Sigmoid colon (tissue), 6 donors: ENCODE measurements at regions not wholly inside any gene's neighbourhood (a gene's known extent, or its start where the extent isn't known, plus 50 kb on each side); places are given as distances from the start of the nearest gene placed in this dataset.
"Not testable (repeated sequence)": the region's sequence is repeated elsewhere in the genome, so short reads cannot be mapped to it uniquely, and the experiment has no call there.

Experiments
- DNase-seq: peaks from one replicate; pipeline ENCODE4 v3.0.0-alpha.2; 2019
- H3K27ac ChIP-seq, 4 donors: fragments of 200-600 bp; sonication (generic); one replicate each; pipeline ENCODE4 v1.5.1; 2016 to 2019; ENCODE audit warnings: mild to moderate bottlenecking in 1 of 4
- H3K27me3 ChIP-seq, 3 donors: fragments of 200-600 bp; sonication (generic); one replicate each; pipeline ENCODE4 v1.5.1; 2019; ENCODE audit warnings: mild to moderate bottlenecking in 1 of 3
- H3K36me3 ChIP-seq, 4 donors: fragments of 200-600 bp; sonication (generic); one replicate each; pipeline ENCODE4 v1.5.1; 2016 to 2019
- H3K4me1 ChIP-seq, 4 donors: fragments of 200-600 bp; sonication (generic); one replicate each; pipeline ENCODE4 v1.5.1; 2017 to 2019
- H3K4me3 ChIP-seq, 4 donors: fragments of 200-600 bp; sonication (generic); one replicate each; pipeline ENCODE4 v1.5.1; 2017 to 2019; ENCODE audit warnings: mild to moderate bottlenecking in 2 of 4, moderate library complexity in 1 of 4
- H3K9me3 ChIP-seq, 4 donors: fragments of 200-600 bp in 3 of 4; sonication (generic) in 3 of 4; one replicate each; pipeline versions ENCODE4 v1.5.1 to v1.6.1; 2013 to 2019
- CTCF ChIP-seq, 4 experiments: fragments of 450-650 bp in 3 of 4; fragments of 200-600 bp in 1 of 4; IDR thresholded peaks; one replicate each; pipeline ENCODE4 v1.5.1; 2016 to 2019; ENCODE audit warnings: antibody characterized with exemption in 4 of 4, mild to moderate bottlenecking in 3 of 4, moderate library complexity in 2 of 4
- EP300 ChIP-seq, 4 donors: sonication (generic); formaldehyde crosslinking; IDR thresholded peaks; one replicate each; pipeline ENCODE4 v1.6.1; 2017; ENCODE audit warnings: antibody characterized with exemption in 4 of 4
- POLR2A ChIP-seq, 2 donors: fragments of 450-650 bp; IDR thresholded peaks; one replicate each; pipeline ENCODE4 v1.6.1; 2016; ENCODE audit warnings: antibody characterized with exemption in 2 of 2, mild to moderate bottlenecking in 2 of 2, moderate library complexity in 2 of 2
- POLR2AphosphoS5 ChIP-seq, 4 donors: sonication (generic); formaldehyde crosslinking; IDR thresholded peaks; one replicate each; pipeline ENCODE4 v1.6.1; 2017; ENCODE audit warnings: antibody characterized with exemption in 4 of 4
- WGBS, 2 donors: extraction: QIAGEN DNeasy Blood & Tissue Kit; methylation state at CpG; one replicate each; pipeline ENCODE4 v1.1.7; 2013; 5-methylcytosine and 5-hydroxymethylcytosine counted together
- intact Hi-C: fragments of 100-400 bp; cut with DNase I; formaldehyde crosslinking; loops from one replicate; pipeline ENCODE4 v1.15.1; 2023
- donor health status: healthy with polysubstance abuse.
- donor health status: healthy.

GRCh38 chr12:115375186-115375991, 691.4 kb upstream of the TBX3 start:
- H3K4me3 ChIP-seq: no peak overlapping the region
- 44 to 49% methylated on average over 12 of the region's 12 CpGs for WGBS, 2 donors
- DNase-seq: no peak
- H3K36me3 ChIP-seq: no peaks in the 10 kb centered on the region
- TF ChIP-seq CTCF (IDR thresholded peaks at IDR 0.05) (no peak), EP300 (IDR thresholded peaks at IDR 0.05) (no peak), POLR2A (IDR thresholded peaks at IDR 0.05) (no peak), POLR2AphosphoS5 (IDR thresholded peaks at IDR 0.05) (no peak)
- no peak overlapping the region for H3K27ac ChIP-seq
- H3K9me3 ChIP-seq: no peaks in the 10 kb centered on the region
- no peaks in the 10 kb centered on the region for H3K4me1 ChIP-seq
- intact Hi-C loops: no loop called here
- H3K27me3 ChIP-seq: no peaks in the 10 kb centered on the region

- no peak overlapping the region for H3K27ac ChIP-seq
- H3K27me3 ChIP-seq: no peaks in the 10 kb centered on the region
- DNase-seq: no peak
- no peaks in the 10 kb centered on the region for H3K9me3 ChIP-seq
- H3K4me3 ChIP-seq: no peak overlapping the region
- intact Hi-C loops: no loop called here
- WGBS, 2 donors: 88 to 92% methylated on average over 4 of the region's 4 CpGs
- no peaks in the 10 kb centered on the region for H3K36me3 ChIP-seq
- no peaks in the 10 kb centered on the region for H3K4me1 ChIP-seq
- TF ChIP-seq EP300 (IDR thresholded peaks at IDR 0.05) (no peak), POLR2A (IDR thresholded peaks at IDR 0.05) (no peak), POLR2AphosphoS5 (IDR thresholded peaks at IDR 0.05) (no peak), CTCF (IDR thresholded peaks at IDR 0.05) (no peak)
Measured at GRCh38 chr12:115374480-115375185, 690.7 kb upstream of the TBX3 start.

- H3K4me1 ChIP-seq: no peaks in the 10 kb centered on the region
- H3K27ac ChIP-seq: no peak overlapping the region
- H3K9me3 ChIP-seq: no peaks in the 10 kb centered on the region
- 92 to 98% methylated on average over 4 of the region's 4 CpGs for WGBS, 2 donors
- H3K36me3 ChIP-seq: no peaks in the 10 kb centered on the region
- no peak for DNase-seq
- H3K4me3 ChIP-seq: no peak overlapping the region
- TF ChIP-seq POLR2A (IDR thresholded peaks at IDR 0.05): no peak
- intact Hi-C loops: no loop called here
- H3K27me3 ChIP-seq: no peaks in the 10 kb centered on the region
Measured at GRCh38 chr12:115371711-115372110, 687.7 kb upstream of the TBX3 start.

GRCh38 chr12:115370650-115371049, 686.7 kb upstream of the TBX3 start:
- H3K36me3 ChIP-seq: no peaks in the 10 kb centered on the region
- no peak for DNase-seq
- 62 to 68% methylated on average over 6 of the region's 6 CpGs for WGBS, 2 donors
- no peaks in the 10 kb centered on the region for H3K4me1 ChIP-seq
- no peak for TF ChIP-seq POLR2A (IDR thresholded peaks at IDR 0.05)
- TF ChIP-seq POLR2AphosphoS5 (IDR thresholded peaks at IDR 0.05): no peak
- no peak for TF ChIP-seq EP300 (IDR thresholded peaks at IDR 0.05)
- no peak for TF ChIP-seq CTCF (IDR thresholded peaks at IDR 0.05)
- H3K27me3 ChIP-seq: no peaks in the 10 kb centered on the region
- H3K27ac ChIP-seq: no peak overlapping the region
- H3K9me3 ChIP-seq: no peaks in the 10 kb centered on the region
- intact Hi-C loops: no loop called here
- no peak overlapping the region for H3K4me3 ChIP-seq

GRCh38 chr12:115370207-115370606, 686.2 kb upstream of the TBX3 start:
- intact Hi-C loops: no loop called here
- no peak for DNase-seq
- no peaks in the 10 kb centered on the region for H3K9me3 ChIP-seq
- no peaks in the 10 kb centered on the region for H3K36me3 ChIP-seq
- TF ChIP-seq CTCF (IDR thresholded peaks at IDR 0.05): no peak
- no peak for TF ChIP-seq POLR2A (IDR thresholded peaks at IDR 0.05)
- TF ChIP-seq EP300 (IDR thresholded peaks at IDR 0.05): no peak
- no peak for TF ChIP-seq POLR2AphosphoS5 (IDR thresholded peaks at IDR 0.05)
- WGBS, 2 donors: 83 to 86% methylated on average over 3 of the region's 3 CpGs
- no peaks in the 10 kb centered on the region for H3K4me1 ChIP-seq
- no peak overlapping the region for H3K27ac ChIP-seq
- H3K4me3 ChIP-seq: no peak overlapping the region
- H3K27me3 ChIP-seq: no peaks in the 10 kb centered on the region

- H3K4me3 ChIP-seq, H3K9me3 ChIP-seq, H3K4me1 ChIP-seq, intact Hi-C loops, DNase-seq, H3K27me3 ChIP-seq, H3K36me3 ChIP-seq, H3K27ac ChIP-seq: not testable (repeated sequence)
- 89% methylated on average over 4 of the region's 4 CpGs for WGBS, 2 donors
Measured at GRCh38 chr12:115366277-115366676, 682.3 kb upstream of the TBX3 start.

GRCh38 chr12:115365765-115366164, 681.8 kb upstream of the TBX3 start:
- 84 to 91% methylated on average over 4 of the region's 4 CpGs for WGBS, 2 donors
- H3K36me3 ChIP-seq, H3K9me3 ChIP-seq, H3K27me3 ChIP-seq, H3K4me3 ChIP-seq, intact Hi-C loops, H3K27ac ChIP-seq, DNase-seq, H3K4me1 ChIP-seq: not testable (repeated sequence)
